Body of pancreas (tissue), 4 donors: ENCODE measurements at regions not wholly inside any gene's neighbourhood (a gene's known extent, or its start where the extent isn't known, plus 50 kb on each side); places are given as distances from the start of the nearest gene placed in this dataset.

Experiments used
- ATAC-seq: fragments of 150-250 bp; one replicate; pipeline ENCODE4 v1.9.1; 2016
- DNase-seq, 4 donors: peaks; one replicate each; pipeline ENCODE4 v3.0.0-alpha.2; 2019
- H3K27ac ChIP-seq, 4 donors: fragments of 200-600 bp; sonication (generic); 1 replicate in 3 of 4; 2 replicates in 1 of 4; pipeline versions ENCODE4 v1.5.1 to v1.6.1; 2016 to 2019; ENCODE audit warnings: mild to moderate bottlenecking in 1 of 4, mixed read lengths in 1 of 4, moderate library complexity in 1 of 4
- H3K27me3 ChIP-seq, 2 donors: fragments of 200-600 bp; sonication (generic); one replicate each; pipeline ENCODE4 v1.6.0; 2016; ENCODE audit warnings: mild to moderate bottlenecking in 1 of 2
- H3K36me3 ChIP-seq, 2 donors: fragments of 200-600 bp; sonication (generic); replicated peaks in 1 of 2; 2 replicates each; pipeline ENCODE4 v1.5.1; 2016; ENCODE audit warnings: low read depth in 2 of 2; ENCODE audit not compliant: insufficient read depth in 1 of 2
- H3K4me1 ChIP-seq: fragments of 200-600 bp; sonication (generic); one replicate; pipeline ENCODE4 v1.6.0; 2016
- H3K4me3 ChIP-seq, 2 donors: fragments of 200-600 bp; sonication (generic); 1 replicate in 1 of 2; 2 replicates in 1 of 2; pipeline ENCODE4 v1.5.1; 2016 to 2019
- H3K9me3 ChIP-seq, 3 donors: fragments of 200-600 bp; sonication (generic); 1 replicate in 2 of 3; 2 replicates in 1 of 3; pipeline ENCODE4 v1.5.1; 2016
- POLR2A ChIP-seq, 3 donors: fragments of 450-650 bp; IDR thresholded peaks; one replicate each; pipeline ENCODE4 v1.6.1; 2016; ENCODE audit warnings: antibody characterized with exemption in 3 of 3, mild to moderate bottlenecking in 2 of 3
- WGBS, 2 donors: methylation state at CpG; one replicate each; pipeline ENCODE4 v1.1.5; 2017; 5-methylcytosine and 5-hydroxymethylcytosine counted together
- intact Hi-C: fragments of 100-400 bp; cut with DNase I; formaldehyde crosslinking; loops from one replicate; pipeline ENCODE4 v1.15.1; 2023
- TF ChIP-seq, protein P1 (sequence below), 7 experiments: fragments of 450-650 bp in 4 of 7; fragments of 200-600 bp in 3 of 7; sonication (generic) in 3 of 7; IDR thresholded peaks; one replicate each; pipeline ENCODE4 v1.5.1; 2016 to 2019; ENCODE audit warnings: antibody characterized with exemption in 7 of 7

DNA sequence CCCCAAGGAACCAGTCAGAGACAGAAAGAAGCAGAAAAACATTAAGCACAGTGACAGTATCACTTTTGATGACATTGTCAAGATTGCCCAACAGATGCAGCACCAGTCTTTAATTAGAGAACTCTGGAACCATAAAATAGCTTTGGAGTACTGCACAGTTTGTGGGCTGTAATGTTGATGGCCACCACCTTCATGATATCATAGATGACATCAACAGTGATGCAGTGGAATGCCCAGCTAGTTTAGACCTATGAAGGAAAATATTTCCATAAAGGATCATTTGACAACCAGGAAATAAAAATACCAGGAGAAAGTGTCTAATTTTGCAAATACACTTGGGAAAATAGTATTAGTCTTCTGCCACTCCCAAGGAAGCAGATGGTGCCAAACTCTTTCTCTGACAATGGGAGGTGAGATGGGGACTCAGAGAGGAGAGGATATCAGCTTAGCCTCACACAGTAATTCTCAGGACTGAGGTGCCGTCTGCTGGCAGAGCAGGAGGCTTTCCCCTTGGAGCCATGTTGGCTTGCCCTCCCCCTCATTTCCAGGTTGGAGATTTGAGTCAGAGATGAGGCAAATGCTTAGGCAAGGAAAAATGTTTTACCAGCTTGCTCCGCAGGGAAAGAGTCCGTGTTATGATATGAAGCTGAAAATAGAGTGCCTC, 107.5 kb upstream of the CELF4 start:
- Histone ChIP-seq H3K4me1 (no peaks in the 10 kb centered on the region), H3K27ac (no peak overlapping the region), H3K9me3 (no peaks in the 10 kb centered on the region), H3K4me3 (no peak overlapping the region), H3K27me3 (no peaks in the 10 kb centered on the region), H3K36me3 (no peaks in the 10 kb centered on the region)
- intact Hi-C loops, result no loop called here
- DNase-seq (no peak), ATAC-seq (no peak)
- no peak for TF ChIP-seq POLR2A (IDR thresholded peaks at IDR 0.05)
- TF ChIP-seq, protein P1, sequence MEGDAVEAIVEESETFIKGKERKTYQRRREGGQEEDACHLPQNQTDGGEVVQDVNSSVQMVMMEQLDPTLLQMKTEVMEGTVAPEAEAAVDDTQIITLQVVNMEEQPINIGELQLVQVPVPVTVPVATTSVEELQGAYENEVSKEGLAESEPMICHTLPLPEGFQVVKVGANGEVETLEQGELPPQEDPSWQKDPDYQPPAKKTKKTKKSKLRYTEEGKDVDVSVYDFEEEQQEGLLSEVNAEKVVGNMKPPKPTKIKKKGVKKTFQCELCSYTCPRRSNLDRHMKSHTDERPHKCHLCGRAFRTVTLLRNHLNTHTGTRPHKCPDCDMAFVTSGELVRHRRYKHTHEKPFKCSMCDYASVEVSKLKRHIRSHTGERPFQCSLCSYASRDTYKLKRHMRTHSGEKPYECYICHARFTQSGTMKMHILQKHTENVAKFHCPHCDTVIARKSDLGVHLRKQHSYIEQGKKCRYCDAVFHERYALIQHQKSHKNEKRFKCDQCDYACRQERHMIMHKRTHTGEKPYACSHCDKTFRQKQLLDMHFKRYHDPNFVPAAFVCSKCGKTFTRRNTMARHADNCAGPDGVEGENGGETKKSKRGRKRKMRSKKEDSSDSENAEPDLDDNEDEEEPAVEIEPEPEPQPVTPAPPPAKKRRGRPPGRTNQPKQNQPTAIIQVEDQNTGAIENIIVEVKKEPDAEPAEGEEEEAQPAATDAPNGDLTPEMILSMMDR (IDR thresholded peaks at IDR 0.05), result no peak
- WGBS, 2 donors, result 67 to 76% methylated on average over 3 of the region's 3 CpGs

DNA sequence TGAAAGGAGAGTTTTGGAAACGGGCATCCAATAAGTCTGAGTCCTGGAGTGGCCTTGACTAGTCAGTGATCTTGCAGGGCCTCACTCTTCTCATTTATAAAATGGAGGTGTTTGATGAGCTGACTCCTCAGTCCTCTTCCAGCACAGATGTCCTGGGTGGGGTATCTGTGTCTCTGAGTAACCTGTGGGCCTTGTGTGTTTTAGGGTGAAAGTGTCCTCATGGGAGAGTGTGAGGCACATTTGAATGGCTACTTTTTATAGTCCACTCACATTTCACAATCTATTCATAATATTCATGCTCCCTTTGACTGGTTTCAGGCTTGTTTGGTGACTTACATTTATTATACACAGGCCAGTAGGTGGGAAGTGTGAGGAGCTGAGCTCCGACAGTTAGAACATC, 106.4 kb upstream of the CELF4 start:
- TF ChIP-seq POLR2A (IDR thresholded peaks at IDR 0.05), result no peak
- TF ChIP-seq, protein P1 (IDR thresholded peaks at IDR 0.05), result no peak
- no peaks in the 10 kb centered on the region for H3K36me3 ChIP-seq
- 65 to 73% methylated on average over 2 of the region's 2 CpGs for WGBS, 2 donors
- no peaks in the 10 kb centered on the region for H3K4me1 ChIP-seq
- no peak overlapping the region for H3K4me3 ChIP-seq
- no peaks in the 10 kb centered on the region for H3K9me3 ChIP-seq
- H3K27ac ChIP-seq, result no peak overlapping the region
- ATAC-seq (no peak), DNase-seq (no peak)
- H3K27me3 ChIP-seq, result no peaks in the 10 kb centered on the region
- intact Hi-C loops, result no loop called here

DNA sequence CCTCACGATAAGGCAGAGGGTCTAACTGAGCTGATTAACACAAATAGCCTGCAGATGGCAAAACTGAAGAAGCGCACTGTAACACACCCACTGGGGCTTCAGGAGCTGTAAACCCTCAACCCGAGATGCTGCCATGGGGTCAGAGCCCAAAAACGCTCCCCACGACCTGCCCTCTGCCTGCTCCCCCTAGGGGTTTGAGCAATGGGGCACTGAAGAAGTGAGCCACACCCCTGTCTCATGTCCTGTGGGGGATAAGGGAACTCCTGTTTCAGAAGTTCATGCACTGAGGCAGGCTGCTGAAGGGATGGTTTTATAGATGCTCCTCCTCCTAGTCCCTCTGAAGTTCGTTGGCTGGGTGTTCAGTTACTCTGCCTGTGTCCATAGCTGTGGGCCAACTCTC, 105.9 kb upstream of the CELF4 start:
- no peak for ATAC-seq
- DNase-seq, result no peak
- no peaks in the 10 kb centered on the region for H3K4me1 ChIP-seq
- H3K27ac ChIP-seq, result no peak overlapping the region
- intact Hi-C loops, result no loop called here
- WGBS, 2 donors, result 78 to 82% methylated on average over 6 of the region's 6 CpGs
- no peak overlapping the region for H3K4me3 ChIP-seq
- no peaks in the 10 kb centered on the region for H3K36me3 ChIP-seq
- TF ChIP-seq, protein P1 (IDR thresholded peaks at IDR 0.05), result no peak
- TF ChIP-seq POLR2A (IDR thresholded peaks at IDR 0.05), result no peak
- no peaks in the 10 kb centered on the region for H3K27me3 ChIP-seq
- H3K9me3 ChIP-seq, result no peaks in the 10 kb centered on the region

DNA sequence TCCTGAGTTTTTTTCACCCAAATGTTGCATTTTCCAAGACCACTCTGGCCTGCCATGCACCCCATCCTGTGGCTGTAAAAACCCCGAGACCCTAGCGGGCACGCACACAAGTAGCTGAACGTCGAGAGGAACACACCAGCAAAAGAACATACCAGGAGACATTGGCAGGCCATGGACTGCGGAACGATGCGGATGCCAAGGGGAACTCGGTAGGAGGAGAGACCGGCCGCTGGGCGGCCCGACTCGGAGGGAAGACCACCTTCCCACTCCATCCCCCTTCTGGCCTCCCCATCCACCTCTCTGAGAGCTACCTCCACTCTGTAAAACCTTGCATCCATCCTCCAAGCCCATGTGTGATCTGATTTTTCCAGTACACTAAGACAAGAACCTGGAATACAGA, 105.5 kb upstream of the CELF4 start:
- Histone ChIP-seq H3K27me3 (no peaks in the 10 kb centered on the region), H3K36me3 (no peaks in the 10 kb centered on the region), H3K4me1 (no peaks in the 10 kb centered on the region), H3K4me3 (no peak overlapping the region), H3K27ac (no peak overlapping the region), H3K9me3 (no peaks in the 10 kb centered on the region)
- intact Hi-C loops, result no loop called here
- ATAC-seq (no peak), DNase-seq (no peak)
- WGBS, 2 donors, result 89 to 90% methylated on average over 14 of the region's 14 CpGs
- TF ChIP-seq, protein P1 (IDR thresholded peaks at IDR 0.05), result no peak
- no peak for TF ChIP-seq POLR2A (IDR thresholded peaks at IDR 0.05)

DNA sequence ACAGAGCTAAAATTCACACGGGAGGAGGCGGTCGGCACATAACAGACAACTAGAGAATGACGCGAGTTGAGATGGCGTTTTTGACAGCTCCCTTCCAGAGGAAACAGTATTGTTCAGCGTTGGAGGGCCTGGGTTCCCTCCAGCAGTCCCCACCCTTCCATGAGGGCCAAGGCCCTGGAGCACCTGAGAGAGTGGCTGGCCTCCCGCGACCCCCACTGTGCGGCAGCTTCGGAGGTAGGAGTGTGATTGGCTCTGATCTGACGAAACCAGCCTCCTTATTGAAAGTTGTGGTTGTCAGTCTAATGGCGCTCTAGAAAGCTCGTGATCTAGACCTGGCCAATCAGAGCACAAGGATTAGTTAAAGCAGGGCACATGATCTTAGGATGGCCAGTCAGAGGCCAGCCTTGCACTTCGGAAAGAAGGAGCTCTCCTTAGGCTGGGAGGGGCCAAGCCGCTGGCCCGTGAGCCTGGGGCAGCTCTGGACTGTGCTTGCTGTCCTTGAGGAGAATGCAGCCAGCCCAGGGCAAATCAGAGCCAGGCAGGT, 104.5 kb upstream of the CELF4 start:
- H3K9me3 ChIP-seq, result no peaks in the 10 kb centered on the region
- intact Hi-C loops, result no loop called here
- 83 to 87% methylated on average over 16 to 17 of the region's 17 CpGs for WGBS, 2 donors
- H3K36me3 ChIP-seq, result no peaks in the 10 kb centered on the region
- H3K27ac ChIP-seq, result no peak overlapping the region
- no peak for ATAC-seq
- TF ChIP-seq, protein P1 (IDR thresholded peaks at IDR 0.05), result no peak
- no peaks in the 10 kb centered on the region for H3K4me1 ChIP-seq
- no peak for DNase-seq
- H3K4me3 ChIP-seq, result no peak overlapping the region
- no peaks in the 10 kb centered on the region for H3K27me3 ChIP-seq
